ENCODE measurements at regions not wholly inside any gene's neighbourhood (a gene's known extent, or its start where the extent isn't known, plus 50 kb on each side); places are given as distances from the start of the nearest gene placed in this dataset.
"Not testable (repeated sequence)": the region's sequence is repeated elsewhere in the genome, so short reads cannot be mapped to it uniquely, and the experiment has no call there.

- ATAC-seq (ENCODE audit: poor library complexity), result no peak
- H3K4me3 Mint-ChIP-seq, result no peak overlapping the region
- no peaks in the 10 kb centered on the region for H3K27me3 ChIP-seq (ENCODE audit: control insufficient read depth in 1 of 2, insufficient read depth in 2 of 2, low read length in 2 of 2)
- H3K36me3 Mint-ChIP-seq (ENCODE audit: low read depth), result peaks cover 53% of the 10 kb centered on the region
- peaks cover 0 to 3% of the 10 kb centered on the region in 2 experiments for H3K9me3 ChIP-seq (ENCODE audit: control insufficient read depth in 1 of 2, insufficient read depth in 1 of 2, low read length in 2 of 2)
- no peaks in the 10 kb centered on the region for H3K27me3 Mint-ChIP-seq
- no peak overlapping the region for H3K4me3 ChIP-seq (ENCODE audit: low read length)
- ChIA-PET CTCF (interaction anchor here (1.0 kb wide), 1 partner anchor 11 kb away, joined by 3 read pairs; no protein-coding TSS in a partner anchor), POLR2A (no interaction called here)
- H3K4me1 ChIP-seq (ENCODE audit: insufficient read depth, low read length), result no peaks in the 10 kb centered on the region
- H3K27ac ChIP-seq (ENCODE audit: low read depth in 1 of 2, low read length in 2 of 2), result no peak overlapping the region
- intact Hi-C loops (cut with DNase I, micrococcal nuclease), result no loop called here
- peaks cover 4% of the 10 kb centered on the region for H3K9me3 Mint-ChIP-seq
- H3K27ac Mint-ChIP-seq, result no peak overlapping the region
- no peaks in the 10 kb centered on the region for H3K36me3 ChIP-seq (ENCODE audit: insufficient read depth, low read length)
- TF ChIP-seq CTCF (IDR thresholded peaks at IDR 0.05), result no peak
- peak in 1 of 14 experiments; percentile 43 for DNase-seq
- no peaks in the 10 kb centered on the region for H3K4me1 Mint-ChIP-seq (ENCODE audit: low read depth)
These were observed 175.7 kb upstream of the SPIN4 start for GRCh38 chrX:63526863-63527262.

GRCh38 chrX:63525491-63525890 is 174.4 kb upstream of the SPIN4 start:
- H3K4me1 ChIP-seq (ENCODE audit: insufficient read depth, low read length), result no peaks in the 10 kb centered on the region
- intact Hi-C loops (cut with DNase I, micrococcal nuclease), result no loop called here
- DNase-seq (peak in 1 of 14 experiments; percentile 13), ATAC-seq (ENCODE audit: poor library complexity) (no peak)
- Mint-ChIP-seq H3K27me3 (no peaks in the 10 kb centered on the region), H3K9me3 (peaks cover 4% of the 10 kb centered on the region), H3K4me3 (no peak overlapping the region), H3K27ac (no peak overlapping the region), H3K36me3 (ENCODE audit: low read depth) (peaks cover 41% of the 10 kb centered on the region), H3K4me1 (ENCODE audit: low read depth) (peaks cover under 1% of the 10 kb centered on the region)
- H3K4me3 ChIP-seq (ENCODE audit: low read length), result no peak overlapping the region
- no peak for TF ChIP-seq CTCF (IDR thresholded peaks at IDR 0.05)
- H3K36me3 ChIP-seq (ENCODE audit: insufficient read depth, low read length), result no peaks in the 10 kb centered on the region
- H3K27ac ChIP-seq (ENCODE audit: low read depth in 1 of 2, low read length in 2 of 2), result no peak overlapping the region
- H3K9me3 ChIP-seq (ENCODE audit: control insufficient read depth in 1 of 2, insufficient read depth in 1 of 2, low read length in 2 of 2), result no peaks in the 10 kb centered on the region
- POLR2A ChIA-PET, result no interaction called here
- CTCF ChIA-PET, result no interaction called here
- no peaks in the 10 kb centered on the region for H3K27me3 ChIP-seq (ENCODE audit: control insufficient read depth in 1 of 2, insufficient read depth in 2 of 2, low read length in 2 of 2)

- peaks cover 11% of the 10 kb centered on the region for H3K36me3 Mint-ChIP-seq (ENCODE audit: low read depth)
- H3K27ac Mint-ChIP-seq; CTCF ChIA-PET; ATAC-seq (ENCODE audit: poor library complexity); H3K27me3 ChIP-seq (ENCODE audit: control insufficient read depth in 1 of 2, insufficient read depth in 2 of 2, low read length in 2 of 2); intact Hi-C loops (cut with DNase I, micrococcal nuclease); H3K4me1 Mint-ChIP-seq (ENCODE audit: low read depth); H3K27ac ChIP-seq (ENCODE audit: low read depth in 1 of 2, low read length in 2 of 2); H3K4me3 Mint-ChIP-seq; H3K27me3 Mint-ChIP-seq; H3K4me1 ChIP-seq (ENCODE audit: insufficient read depth, low read length); POLR2A ChIA-PET; H3K36me3 ChIP-seq (ENCODE audit: insufficient read depth, low read length); H3K9me3 ChIP-seq (ENCODE audit: control insufficient read depth in 1 of 2, insufficient read depth in 1 of 2, low read length in 2 of 2); H3K9me3 Mint-ChIP-seq; H3K4me3 ChIP-seq (ENCODE audit: low read length): not testable (repeated sequence)
- DNase-seq, result peak in 1 of 14 experiments; percentile 30
These were observed 168.2 kb upstream of the SPIN4 start for GRCh38 chrX:63519368-63519767.

- TF ChIP-seq CTCF (IDR thresholded peaks at IDR 0.05), result no peak
- H3K27ac ChIP-seq (ENCODE audit: low read depth in 1 of 2, low read length in 2 of 2), result no peak overlapping the region
- Mint-ChIP-seq H3K4me1 (ENCODE audit: low read depth) (peaks cover 20% of the 10 kb centered on the region), H3K9me3 (no peaks in the 10 kb centered on the region), H3K4me3 (no peak overlapping the region), H3K27me3 (no peaks in the 10 kb centered on the region), H3K36me3 (ENCODE audit: low read depth) (peaks cover 7% of the 10 kb centered on the region), H3K27ac (no peak overlapping the region)
- H3K27me3 ChIP-seq (ENCODE audit: control insufficient read depth in 1 of 2, insufficient read depth in 2 of 2, low read length in 2 of 2), result no peaks in the 10 kb centered on the region
- no peak for DNase-seq
- ChIA-PET POLR2A (no interaction called here), CTCF (no interaction called here)
- H3K4me1 ChIP-seq (ENCODE audit: insufficient read depth, low read length), result no peaks in the 10 kb centered on the region
- H3K9me3 ChIP-seq (ENCODE audit: control insufficient read depth in 1 of 2, insufficient read depth in 1 of 2, low read length in 2 of 2), result peaks cover 0 to 6% of the 10 kb centered on the region in 2 experiments
- H3K4me3 ChIP-seq (ENCODE audit: low read length), result no peak overlapping the region
- no peaks in the 10 kb centered on the region for H3K36me3 ChIP-seq (ENCODE audit: insufficient read depth, low read length)
- intact Hi-C loops (cut with DNase I, micrococcal nuclease), result no loop called here
- ATAC-seq (ENCODE audit: poor library complexity), result no peak
These were observed 163.5 kb upstream of the SPIN4 start for GRCh38 chrX:63514569-63515080.

All from CD4-positive, alpha-beta T cell (primary cell).